ENCODE measurements at regions not wholly inside any gene's neighbourhood (a gene's known extent, or its start where the extent isn't known, plus 50 kb on each side); places are given as distances from the start of the nearest gene placed in this dataset.

DNA sequence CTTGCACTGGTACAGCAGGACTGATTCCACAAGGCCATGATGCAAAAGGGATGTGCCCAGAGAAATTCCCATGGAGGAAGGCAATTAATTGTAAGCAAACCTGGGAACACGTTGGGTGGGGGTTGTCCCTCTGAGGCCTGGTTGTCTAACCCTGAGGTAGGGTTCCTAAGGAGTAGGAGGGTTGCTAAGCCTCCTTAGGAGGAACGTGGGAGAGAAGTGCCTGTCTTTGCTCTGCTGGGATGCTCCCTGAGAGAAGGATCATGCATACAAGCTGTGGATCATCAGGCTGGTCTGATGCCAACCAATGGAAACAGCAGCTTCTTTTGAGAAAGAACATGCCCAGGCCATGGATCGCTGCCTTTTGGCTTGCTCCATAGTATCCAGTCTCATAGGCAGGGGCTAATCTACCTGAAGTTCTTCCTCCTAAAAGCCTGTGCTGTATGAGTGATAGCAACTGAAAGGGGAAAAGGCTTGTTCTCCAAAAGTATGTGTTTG is 203.7 kb upstream of the NPVF start:
- no peak overlapping the region for H3K4me3 ChIP-seq (ENCODE audit: low read length)
- H3K27me3 ChIP-seq (ENCODE audit: control insufficient read depth, insufficient read depth, low read length), result no peaks in the 10 kb centered on the region
- no peaks in the 10 kb centered on the region for H3K4me1 ChIP-seq (ENCODE audit: control insufficient read depth, low read depth, low read length)
- H3K36me3 ChIP-seq (ENCODE audit: control insufficient read depth, low read depth, low read length), result no peaks in the 10 kb centered on the region
- H3K9ac ChIP-seq (ENCODE audit: low read length), result no peak overlapping the region
- H3K27ac ChIP-seq (ENCODE audit: low read length), result no peak overlapping the region
- H3K9me3 ChIP-seq (ENCODE audit: control insufficient read depth, low read depth, low read length), result no peaks in the 10 kb centered on the region

DNA sequence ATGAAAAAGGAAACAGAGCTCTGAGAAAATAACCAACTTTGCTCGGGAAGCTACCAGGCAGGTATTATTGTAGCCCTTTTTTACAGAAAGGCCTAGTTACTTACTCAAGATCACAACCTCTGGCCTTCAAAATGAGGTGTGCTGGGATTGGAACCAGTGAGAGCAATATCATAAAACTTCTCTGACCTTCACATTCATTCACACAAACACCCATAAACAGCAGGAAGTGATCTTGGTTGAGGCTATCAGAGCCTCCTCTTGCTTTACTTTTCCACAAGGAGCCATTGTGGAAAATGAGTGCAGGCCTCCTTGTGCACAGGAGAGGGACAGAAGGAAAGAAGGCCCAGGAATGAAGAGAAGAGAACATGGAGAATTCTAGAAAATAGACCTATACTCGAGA is 204.5 kb upstream of the NPVF start:
- Histone ChIP-seq H3K27ac (ENCODE audit: low read length) (no peak overlapping the region), H3K4me1 (ENCODE audit: control insufficient read depth, low read depth, low read length) (no peaks in the 10 kb centered on the region), H3K27me3 (ENCODE audit: control insufficient read depth, insufficient read depth, low read length) (no peaks in the 10 kb centered on the region), H3K36me3 (ENCODE audit: control insufficient read depth, low read depth, low read length) (no peaks in the 10 kb centered on the region), H3K9me3 (ENCODE audit: control insufficient read depth, low read depth, low read length) (no peaks in the 10 kb centered on the region), H3K4me3 (ENCODE audit: low read length) (no peak overlapping the region), H3K9ac (ENCODE audit: low read length) (no peak overlapping the region)

DNA sequence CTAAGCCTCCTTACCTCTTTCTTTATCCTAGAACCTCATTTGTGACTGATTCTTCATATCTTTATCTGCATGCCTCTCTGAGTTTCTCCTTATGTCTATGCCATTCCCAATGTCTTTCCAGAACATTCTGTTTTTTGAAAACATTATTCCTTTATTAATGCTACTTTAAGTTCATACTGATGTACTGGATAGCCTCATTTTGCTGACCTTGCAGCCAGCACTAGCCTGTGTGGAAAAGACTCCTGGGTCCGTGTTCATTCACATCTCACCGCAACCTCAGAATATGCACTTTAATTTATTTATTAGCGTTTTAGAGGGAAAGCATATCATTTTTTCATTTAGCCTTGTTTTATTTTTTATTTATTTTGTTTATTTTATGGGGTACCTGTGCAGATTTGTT is 208.1 kb upstream of the NPVF start:
- Histone ChIP-seq H3K4me1 (ENCODE audit: control insufficient read depth, low read depth, low read length) (no peaks in the 10 kb centered on the region), H3K9me3 (ENCODE audit: control insufficient read depth, low read depth, low read length) (peaks cover 5% of the 10 kb centered on the region), H3K4me3 (ENCODE audit: low read length) (no peak overlapping the region), H3K27ac (ENCODE audit: low read length) (no peak overlapping the region), H3K36me3 (ENCODE audit: control insufficient read depth, low read depth, low read length) (no peaks in the 10 kb centered on the region), H3K27me3 (ENCODE audit: control insufficient read depth, insufficient read depth, low read length) (no peaks in the 10 kb centered on the region), H3K9ac (ENCODE audit: low read length) (no peak overlapping the region)

DNA sequence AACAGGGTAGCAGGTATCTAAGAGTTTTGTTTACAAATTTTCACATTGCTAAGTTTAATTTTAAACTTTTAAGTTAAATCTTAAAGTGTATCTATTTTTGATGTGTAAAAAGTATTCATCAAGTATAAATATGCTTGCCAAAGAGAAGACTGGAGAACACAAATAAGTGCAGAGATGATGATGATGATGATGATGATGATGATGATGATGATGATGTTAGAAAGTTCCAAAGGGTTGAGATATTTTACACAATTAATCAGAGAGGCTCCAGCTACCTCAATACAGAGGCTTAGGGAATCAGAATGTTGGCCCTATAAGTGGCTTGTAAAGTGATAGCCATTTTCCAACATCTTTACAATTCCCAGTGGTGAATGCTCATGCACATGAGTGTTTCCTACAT is 209.0 kb upstream of the NPVF start:
- Histone ChIP-seq H3K9me3 (ENCODE audit: control insufficient read depth, low read depth, low read length) (peaks cover 9% of the 10 kb centered on the region), H3K4me1 (ENCODE audit: control insufficient read depth, low read depth, low read length) (no peaks in the 10 kb centered on the region), H3K4me3 (ENCODE audit: low read length) (no peak overlapping the region), H3K9ac (ENCODE audit: low read length) (no peak overlapping the region), H3K27ac (ENCODE audit: low read length) (no peak overlapping the region), H3K27me3 (ENCODE audit: control insufficient read depth, insufficient read depth, low read length) (no peaks in the 10 kb centered on the region), H3K36me3 (ENCODE audit: control insufficient read depth, low read depth, low read length) (no peaks in the 10 kb centered on the region)

DNA sequence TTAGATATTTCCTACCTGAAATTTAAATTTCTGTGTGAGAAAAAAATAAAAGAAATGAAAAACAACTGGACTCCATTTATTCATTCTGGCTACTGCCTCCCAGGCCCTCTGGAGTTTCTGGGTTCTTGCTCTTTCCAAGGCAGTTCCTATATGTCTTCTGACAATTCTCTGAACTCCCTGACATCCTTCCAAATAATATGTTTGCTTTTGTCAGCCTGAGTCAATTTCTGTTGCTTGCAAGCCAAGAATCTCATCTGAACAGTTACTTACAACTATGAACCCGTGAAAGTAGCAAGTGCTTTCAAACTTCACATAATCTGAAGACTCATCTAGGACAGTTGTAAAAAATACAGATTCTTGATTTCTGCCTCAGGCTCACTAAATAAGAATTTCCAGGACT is 216.7 kb upstream of the NPVF start:
- Histone ChIP-seq H3K27ac (ENCODE audit: low read length) (no peak overlapping the region), H3K4me1 (ENCODE audit: control insufficient read depth, low read depth, low read length) (no peaks in the 10 kb centered on the region), H3K36me3 (ENCODE audit: control insufficient read depth, low read depth, low read length) (no peaks in the 10 kb centered on the region), H3K9ac (ENCODE audit: low read length) (no peak overlapping the region), H3K27me3 (ENCODE audit: control insufficient read depth, insufficient read depth, low read length) (no peaks in the 10 kb centered on the region), H3K9me3 (ENCODE audit: control insufficient read depth, low read depth, low read length) (peaks cover 9% of the 10 kb centered on the region), H3K4me3 (ENCODE audit: low read length) (no peak overlapping the region)

DNA sequence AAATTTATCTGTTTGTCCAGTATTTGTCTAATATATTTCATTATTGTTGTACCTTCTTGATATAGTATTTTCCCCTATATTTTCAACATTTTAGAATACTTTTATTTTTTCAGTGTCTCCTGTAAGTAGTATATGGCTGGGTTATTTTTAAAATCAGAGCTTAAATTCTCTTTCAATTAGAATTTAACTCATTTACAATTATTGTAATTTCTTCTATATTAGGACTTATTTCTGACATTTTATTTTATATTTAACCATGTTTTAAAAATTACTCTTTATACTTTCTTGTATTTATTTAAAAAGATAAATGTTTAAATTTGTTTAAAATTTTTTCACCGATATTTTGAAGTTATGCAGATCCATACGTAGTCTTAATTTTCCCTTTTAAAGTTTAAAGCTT is 220.0 kb upstream of the NPVF start:
- no peaks in the 10 kb centered on the region for H3K27me3 ChIP-seq (ENCODE audit: control insufficient read depth, insufficient read depth, low read length)
- H3K4me3 ChIP-seq (ENCODE audit: low read length), result no peak overlapping the region
- no peak overlapping the region for H3K27ac ChIP-seq (ENCODE audit: low read length)
- no peak overlapping the region for H3K9ac ChIP-seq (ENCODE audit: low read length)
- H3K36me3 ChIP-seq (ENCODE audit: control insufficient read depth, low read depth, low read length), result no peaks in the 10 kb centered on the region
- H3K9me3 ChIP-seq (ENCODE audit: control insufficient read depth, low read depth, low read length), result no peaks in the 10 kb centered on the region
- H3K4me1 ChIP-seq (ENCODE audit: control insufficient read depth, low read depth, low read length), result no peaks in the 10 kb centered on the region

DNA sequence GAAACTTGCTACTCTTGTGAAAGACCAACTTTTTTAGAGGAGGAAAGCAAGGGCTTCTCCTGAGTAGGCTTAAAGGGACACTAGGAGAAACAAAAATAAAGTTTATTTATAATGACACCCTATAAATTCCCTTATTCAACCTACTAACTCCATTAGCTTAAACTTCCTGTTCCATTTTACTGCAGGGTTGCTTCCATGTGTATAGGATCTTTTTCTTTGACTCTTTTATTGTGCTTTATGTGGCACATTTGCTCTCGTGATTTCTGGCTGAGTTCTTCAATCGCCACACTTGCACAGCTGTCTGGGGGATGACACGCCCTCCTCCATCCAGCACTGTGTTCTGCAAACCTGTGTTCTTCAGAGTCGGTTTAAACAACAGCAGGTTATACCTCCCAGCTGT is 225.7 kb upstream of the NPVF start:
- Histone ChIP-seq H3K36me3 (ENCODE audit: control insufficient read depth, low read depth, low read length) (no peaks in the 10 kb centered on the region), H3K9ac (ENCODE audit: low read length) (no peak overlapping the region), H3K27me3 (ENCODE audit: control insufficient read depth, insufficient read depth, low read length) (no peaks in the 10 kb centered on the region), H3K27ac (ENCODE audit: low read length) (no peak overlapping the region), H3K4me3 (ENCODE audit: low read length) (no peak overlapping the region), H3K9me3 (ENCODE audit: control insufficient read depth, low read depth, low read length) (no peaks in the 10 kb centered on the region), H3K4me1 (ENCODE audit: control insufficient read depth, low read depth, low read length) (no peaks in the 10 kb centered on the region)

DNA sequence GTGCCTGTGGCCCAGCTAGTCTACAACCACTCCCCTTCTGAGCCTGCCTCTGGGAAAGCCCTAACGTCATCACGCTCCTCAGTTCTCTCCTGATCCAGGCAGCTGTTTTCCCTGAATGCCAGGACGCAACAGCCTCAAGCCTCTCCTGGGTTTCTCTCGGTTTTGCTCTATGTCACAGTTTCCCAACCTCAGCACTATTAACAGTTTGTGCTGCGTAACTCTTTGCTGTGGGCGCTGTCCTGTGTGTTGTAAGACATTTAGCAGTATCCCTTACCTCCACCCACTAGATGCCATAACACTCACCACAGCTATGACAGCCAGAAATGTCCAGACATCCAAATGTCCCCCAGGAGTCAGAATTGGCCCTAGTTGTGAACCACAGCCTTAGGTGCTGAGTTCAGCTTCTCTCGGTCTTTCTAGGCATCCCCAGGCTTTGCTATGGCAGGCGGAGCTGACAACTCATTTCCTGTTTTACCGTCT is 226.3 kb upstream of the NPVF start:
- Histone ChIP-seq H3K9me3 (ENCODE audit: control insufficient read depth, low read depth, low read length) (no peaks in the 10 kb centered on the region), H3K9ac (ENCODE audit: low read length) (no peak overlapping the region), H3K4me3 (ENCODE audit: low read length) (no peak overlapping the region), H3K27me3 (ENCODE audit: control insufficient read depth, insufficient read depth, low read length) (no peaks in the 10 kb centered on the region), H3K27ac (ENCODE audit: low read length) (no peak overlapping the region), H3K36me3 (ENCODE audit: control insufficient read depth, low read depth, low read length) (no peaks in the 10 kb centered on the region), H3K4me1 (ENCODE audit: control insufficient read depth, low read depth, low read length) (no peaks in the 10 kb centered on the region)

DNA sequence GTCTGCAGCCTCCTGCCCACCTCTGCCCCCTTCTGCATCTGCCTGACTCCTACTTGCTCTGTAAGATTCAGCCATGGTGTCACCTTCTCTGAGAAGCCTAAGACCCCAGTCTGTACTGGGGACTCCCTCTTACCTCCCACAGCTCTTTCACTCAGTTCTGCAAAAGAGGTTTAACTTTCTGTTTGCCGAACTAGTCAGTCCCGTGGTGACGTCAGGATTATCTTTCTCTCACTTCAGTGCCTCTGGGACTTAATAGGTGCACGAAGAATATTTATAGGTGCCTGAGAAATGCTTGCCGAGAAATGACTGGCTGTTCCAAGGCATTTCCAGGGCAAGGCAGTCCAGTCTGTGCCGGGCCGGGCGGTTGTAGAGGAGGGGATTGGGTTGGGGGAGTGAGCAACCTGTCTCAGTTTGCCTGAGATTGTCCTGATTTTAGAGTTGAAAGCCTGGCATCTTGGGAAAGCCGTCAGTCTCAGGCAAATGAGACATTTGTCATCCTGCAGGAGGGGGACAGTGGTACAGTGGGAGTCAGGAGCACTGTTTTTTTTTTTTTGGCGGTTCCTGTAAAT is 227.5 kb upstream of the NPVF start:
- Histone ChIP-seq H3K4me3 (ENCODE audit: low read length) (no peak overlapping the region), H3K9ac (ENCODE audit: low read length) (no peak overlapping the region), H3K36me3 (ENCODE audit: control insufficient read depth, low read depth, low read length) (no peaks in the 10 kb centered on the region), H3K27ac (ENCODE audit: low read length) (no peak overlapping the region), H3K9me3 (ENCODE audit: control insufficient read depth, low read depth, low read length) (no peaks in the 10 kb centered on the region), H3K27me3 (ENCODE audit: control insufficient read depth, insufficient read depth, low read length) (no peaks in the 10 kb centered on the region), H3K4me1 (ENCODE audit: control insufficient read depth, low read depth, low read length) (no peaks in the 10 kb centered on the region)

DNA sequence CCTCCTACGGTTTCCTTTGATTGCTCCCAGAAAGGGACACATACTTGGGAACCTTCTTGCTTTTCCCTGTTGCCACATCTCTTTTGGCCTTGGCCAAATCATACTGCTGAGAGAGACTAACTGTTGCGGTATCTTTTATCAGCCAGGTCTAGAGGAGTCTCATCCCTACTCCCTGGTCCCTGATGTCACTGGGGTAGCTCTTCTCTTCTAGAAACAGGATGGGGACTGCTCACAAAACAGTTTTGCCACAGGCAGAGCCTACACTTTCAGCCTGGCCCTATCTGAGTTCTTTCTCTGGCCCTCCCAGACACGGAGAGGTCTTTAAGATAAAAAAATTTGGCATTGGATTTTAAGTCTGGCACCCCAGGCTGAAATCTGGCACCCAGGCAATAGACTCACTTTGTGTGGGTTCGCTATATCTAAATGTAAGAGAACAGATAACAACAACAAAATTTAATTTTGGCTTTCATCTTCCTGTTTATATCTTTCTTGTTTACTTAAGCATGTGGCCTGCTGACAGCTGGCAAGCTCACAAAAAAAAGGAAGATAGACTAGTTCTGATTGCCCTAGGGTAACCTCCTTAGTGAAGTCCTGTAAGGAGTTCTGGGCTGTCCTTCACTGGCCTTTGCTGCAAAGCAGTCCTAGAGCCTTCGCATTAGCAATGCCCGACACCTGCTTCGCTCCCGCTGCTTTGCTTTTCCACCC is 228.3 kb upstream of the NPVF start:
- Histone ChIP-seq H3K27ac (ENCODE audit: low read length) (no peak overlapping the region), H3K36me3 (ENCODE audit: control insufficient read depth, low read depth, low read length) (no peaks in the 10 kb centered on the region), H3K4me1 (ENCODE audit: control insufficient read depth, low read depth, low read length) (no peaks in the 10 kb centered on the region), H3K27me3 (ENCODE audit: control insufficient read depth, insufficient read depth, low read length) (no peaks in the 10 kb centered on the region), H3K9me3 (ENCODE audit: control insufficient read depth, low read depth, low read length) (no peaks in the 10 kb centered on the region), H3K9ac (ENCODE audit: low read length) (no peak overlapping the region), H3K4me3 (ENCODE audit: low read length) (no peak overlapping the region)

DNA sequence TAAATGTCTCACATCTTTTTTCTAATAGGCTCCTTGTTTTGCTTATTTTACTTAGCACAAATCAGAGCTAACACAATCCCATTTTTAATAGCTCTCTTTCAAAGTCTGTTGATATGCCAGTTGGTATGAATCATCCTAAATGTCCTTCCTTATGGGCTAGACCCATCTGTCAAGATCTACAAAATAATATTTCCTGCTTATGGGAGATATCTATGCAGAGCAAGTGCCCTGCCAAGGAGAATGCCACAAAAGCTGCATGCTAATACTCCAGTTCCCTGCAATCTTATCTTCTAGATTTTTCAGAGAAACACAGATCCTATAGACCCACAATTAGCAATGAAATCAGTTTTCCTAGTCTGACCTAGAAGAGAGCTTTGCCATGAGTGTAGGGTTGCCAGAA is 230.8 kb upstream of the NPVF start:
- H3K4me1 ChIP-seq (ENCODE audit: control insufficient read depth, low read depth, low read length), result no peaks in the 10 kb centered on the region
- H3K27ac ChIP-seq (ENCODE audit: low read length), result no peak overlapping the region
- H3K9me3 ChIP-seq (ENCODE audit: control insufficient read depth, low read depth, low read length), result no peaks in the 10 kb centered on the region
- no peaks in the 10 kb centered on the region for H3K27me3 ChIP-seq (ENCODE audit: control insufficient read depth, insufficient read depth, low read length)
- no peak overlapping the region for H3K9ac ChIP-seq (ENCODE audit: low read length)
- H3K4me3 ChIP-seq (ENCODE audit: low read length), result no peak overlapping the region
- no peaks in the 10 kb centered on the region for H3K36me3 ChIP-seq (ENCODE audit: control insufficient read depth, low read depth, low read length)

DNA sequence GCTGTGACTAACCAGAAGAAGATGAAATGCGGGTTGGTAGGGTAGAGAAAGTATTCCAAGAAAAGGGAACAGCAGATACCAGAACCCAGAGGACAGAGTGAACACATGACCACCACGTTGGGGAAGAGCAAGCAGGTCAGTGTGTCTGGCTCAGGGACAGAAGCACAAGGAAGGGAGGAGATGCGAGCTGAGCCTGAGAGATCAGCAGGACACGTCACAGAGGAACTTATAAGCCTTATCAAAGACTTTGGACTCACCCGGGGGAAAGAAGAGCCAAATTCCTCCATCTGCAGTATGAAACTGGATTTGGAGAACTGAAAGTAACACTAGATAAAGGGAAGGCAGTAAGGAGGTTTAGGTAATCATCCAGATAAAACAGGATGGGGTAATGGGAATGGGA is 232.1 kb upstream of the NPVF start:
- H3K9me3 ChIP-seq (ENCODE audit: control insufficient read depth, low read depth, low read length), result no peaks in the 10 kb centered on the region
- no peak overlapping the region for H3K4me3 ChIP-seq (ENCODE audit: low read length)
- H3K27ac ChIP-seq (ENCODE audit: low read length), result no peak overlapping the region
- H3K4me1 ChIP-seq (ENCODE audit: control insufficient read depth, low read depth, low read length), result no peaks in the 10 kb centered on the region
- H3K27me3 ChIP-seq (ENCODE audit: control insufficient read depth, insufficient read depth, low read length), result no peaks in the 10 kb centered on the region
- no peaks in the 10 kb centered on the region for H3K36me3 ChIP-seq (ENCODE audit: control insufficient read depth, low read depth, low read length)
- no peak overlapping the region for H3K9ac ChIP-seq (ENCODE audit: low read length)
